H1 (cell line): ENCODE measurements at regions not wholly inside any gene's neighbourhood (a gene's known extent, or its start where the extent isn't known, plus 50 kb on each side); places are given as distances from the start of the nearest gene placed in this dataset.
A peak's percentile ranks its signal among the peaks of the same experiment; 100 is the strongest.

ENCODE experiments used
- CTCF ChIA-PET: fragments of 300-600 bp; sonication (Branson Sonifier 250); formaldehyde crosslinking; loops from one replicate; lab custom pipeline; 2021; ENCODE audit not compliant: partially characterized antibody; lab: Charles Lee
- POLR2A ChIA-PET: fragments of 300-600 bp; sonication (Branson Sonifier 250); formaldehyde crosslinking; loops from one replicate; lab custom pipeline; 2021; ENCODE audit warnings: inconsistent platforms; ENCODE audit not compliant: partially characterized antibody; lab: Charles Lee
- DNase-seq, 2 experiments: peaks; one replicate each; pipeline versions ENCODE4 v3.0.0 to v3.0.0-alpha.2; 2010 to 2022; ENCODE audit warnings: low spot score in 2 of 2, low read depth in 1 of 2, mixed read lengths in 1 of 2
- FAIRE-seq: peaks from 2 replicates; lab custom pipeline; 2011; peaks lifted over from hg19 to GRCh38; lab: Jason Lieb, UNC
- H2AFZ ChIP-seq: 2 replicates; pipeline ENCODE4 v1.8.1; 2012; ENCODE audit warnings: low read length, inconsistent platforms
- H2AK5ac ChIP-seq: 2 replicates; pipeline ENCODE4 v1.6.1; 2013; ENCODE audit warnings: low read depth, low read length
- H2BK120ac ChIP-seq: replicated peaks from 2 replicates; pipeline ENCODE3; 2013; ENCODE audit warnings: low read depth, low read length, inconsistent platforms
- H2BK12ac ChIP-seq: 2 replicates; pipeline ENCODE4 v1.6.1; 2013; ENCODE audit warnings: low read depth, low read length
- H2BK15ac ChIP-seq: 2 replicates; pipeline ENCODE4 v1.6.1; 2013; ENCODE audit warnings: low read length
- H2BK20ac ChIP-seq: 2 replicates; pipeline ENCODE4 v1.6.1; 2013; ENCODE audit warnings: low read length
- H2BK5ac ChIP-seq: 2 replicates; pipeline ENCODE4 v1.6.1; 2013; ENCODE audit warnings: low read depth, low read length
- H3K14ac ChIP-seq: 2 replicates; pipeline ENCODE4 v1.6.1; 2013; ENCODE audit warnings: inconsistent platforms; ENCODE audit not compliant: insufficient read length
- H3K18ac ChIP-seq: 2 replicates; pipeline ENCODE4 v1.6.1; 2013; ENCODE audit warnings: low read length; ENCODE audit errors: extremely low read depth
- H3K23ac ChIP-seq: 2 replicates; pipeline ENCODE4 v1.6.1; 2013; ENCODE audit warnings: inconsistent platforms; ENCODE audit not compliant: insufficient read length
- H3K23me2 ChIP-seq: 2 replicates; pipeline ENCODE4 v1.6.1; 2013; ENCODE audit warnings: low read depth, low read length
- H3K27ac ChIP-seq: 2 replicates; pipeline ENCODE4 v1.6.1; 2011; ENCODE audit warnings: low read depth, low read length, inconsistent platforms
- H3K27me3 ChIP-seq, 4 experiments: replicated peaks in 1 of 4; 1 replicate in 1 of 4; 2 replicates in 3 of 4; pipeline versions ENCODE4 v1.6.1 to v1.8.1; 2011 to 2013; ENCODE audit warnings: low read length in 3 of 4, mild to moderate bottlenecking in 3 of 4, inconsistent platforms in 2 of 4, mixed read lengths in 2 of 4, moderate library complexity in 1 of 4; ENCODE audit not compliant: control insufficient read depth in 3 of 4, insufficient read depth in 3 of 4; ENCODE audit errors: extremely low read depth in 1 of 4
- H3K36me3 ChIP-seq, 4 experiments: 2 replicates each; pipeline versions ENCODE4 v1.6.1 to v1.8.1; 2011 to 2013; ENCODE audit warnings: mild to moderate bottlenecking in 4 of 4, low read length in 3 of 4, moderate library complexity in 2 of 4, control low read depth in 1 of 4, inconsistent platforms in 1 of 4; ENCODE audit not compliant: insufficient read depth in 4 of 4, control insufficient read depth in 2 of 4
- H3K4ac ChIP-seq: replicated peaks from 2 replicates; pipeline ENCODE3; 2013; ENCODE audit warnings: low read length, low read depth, mixed read lengths, inconsistent platforms; ENCODE audit not compliant: insufficient read length
- H3K4me1 ChIP-seq, 4 experiments: replicated peaks in 1 of 4; 1 replicate in 1 of 4; 2 replicates in 3 of 4; pipeline versions ENCODE4 v1.6.1 to v1.8.1; 2011 to 2013; ENCODE audit warnings: low read length in 3 of 4, inconsistent platforms in 2 of 4, mixed read lengths in 1 of 4; ENCODE audit not compliant: insufficient read depth in 4 of 4, control insufficient read depth in 3 of 4
- H3K4me2 ChIP-seq, 2 experiments: 2 replicates each; pipeline versions ENCODE4 v1.6.1 to v1.8.1; 2011 to 2013; ENCODE audit warnings: low read depth in 2 of 2, low read length in 2 of 2, control low read depth in 1 of 2, inconsistent platforms in 1 of 2, mild to moderate bottlenecking in 1 of 2; ENCODE audit not compliant: insufficient read depth in 1 of 2
- H3K4me3 ChIP-seq, 4 experiments: fragments of 200-600, 300-600 bp in 1 of 4; sonication (generic), shearing (Covaris generic), sonication (Bioruptor Twin) in 1 of 4; 2 replicates each; pipeline versions ENCODE4 v1.5.1 to v1.8.1; 2011 to 2016; ENCODE audit warnings: low read length in 4 of 4, low read depth in 3 of 4, control low read depth in 2 of 4, inconsistent platforms in 2 of 4, mild to moderate bottlenecking in 2 of 4, mixed read lengths in 1 of 4, moderate library complexity in 1 of 4; ENCODE audit not compliant: insufficient read depth in 2 of 4; ENCODE audit errors: extremely low read depth in 1 of 4
- H3K56ac ChIP-seq: replicated peaks from 2 replicates; pipeline ENCODE3; 2013; ENCODE audit warnings: low read depth, mild to moderate bottlenecking, mixed read lengths, low read length, inconsistent platforms; ENCODE audit not compliant: insufficient read length
- H3K79me1 ChIP-seq: 2 replicates; pipeline ENCODE4 v1.6.1; 2013; ENCODE audit warnings: low read depth, low read length, control low read depth
- H3K79me2 ChIP-seq, 2 experiments: 2 replicates each; pipeline versions ENCODE4 v1.6.1 to v1.8.1; 2012 to 2013; ENCODE audit warnings: low read length in 2 of 2, mild to moderate bottlenecking in 2 of 2, inconsistent platforms in 1 of 2; ENCODE audit not compliant: insufficient read depth in 2 of 2, control insufficient read depth in 1 of 2
- H3K9ac ChIP-seq, 4 experiments: replicated peaks in 1 of 4; 1 replicate in 1 of 4; 2 replicates in 3 of 4; pipeline versions ENCODE4 v1.6.1 to v1.8.1; 2011 to 2013; ENCODE audit warnings: low read depth in 3 of 4, low read length in 3 of 4, control low read depth in 2 of 4, mild to moderate bottlenecking in 2 of 4, moderate library complexity in 2 of 4, inconsistent platforms in 1 of 4; ENCODE audit errors: extremely low read depth in 1 of 4
- H3K9me3 ChIP-seq, 2 experiments: 2 replicates each; pipeline versions ENCODE4 v1.6.1 to v1.8.1; 2012 to 2013; ENCODE audit warnings: mild to moderate bottlenecking in 2 of 2, moderate library complexity in 2 of 2, control low read depth in 1 of 2, inconsistent platforms in 1 of 2, low read depth in 1 of 2, low read length in 1 of 2, mixed read lengths in 1 of 2; ENCODE audit not compliant: insufficient read depth in 2 of 2
- H4K20me1 ChIP-seq, 2 experiments: replicated peaks in 1 of 2; 2 replicates each; pipeline versions ENCODE3 to v1.8.1; 2011 to 2013; ENCODE audit warnings: inconsistent platforms in 2 of 2, low read length in 2 of 2, mild to moderate bottlenecking in 1 of 2; ENCODE audit not compliant: insufficient read depth in 2 of 2, control insufficient read depth in 1 of 2
- H4K5ac ChIP-seq: 2 replicates; pipeline ENCODE4 v1.6.1; 2013; ENCODE audit warnings: low read length, low read depth, mixed read lengths, inconsistent platforms; ENCODE audit not compliant: insufficient read length
- H4K8ac ChIP-seq: 2 replicates; pipeline ENCODE4 v1.8.0; 2013; ENCODE audit warnings: mild to moderate bottlenecking, moderate library complexity, low read length, inconsistent platforms; ENCODE audit not compliant: insufficient read depth; ENCODE audit errors: extremely low read depth
- H4K91ac ChIP-seq: replicated peaks from 2 replicates; pipeline ENCODE3; 2013; ENCODE audit warnings: low read length, mixed read lengths, inconsistent platforms; ENCODE audit not compliant: insufficient read length
- ASH2L ChIP-seq: fragments of 200-600, 300-600 bp; sonication (generic); IDR thresholded peaks from one replicate; pipeline ENCODE4 v1.7.1; 2017; ENCODE audit warnings: low read length
- CHD1 ChIP-seq: IDR thresholded peaks from 2 replicates; pipeline ENCODE4 v1.6.1; 2012; ENCODE audit warnings: low read depth, low read length, improper control_type of control experiment
- EP300 ChIP-seq, 2 experiments: IDR thresholded peaks; 1 replicate in 1 of 2; 2 replicates in 1 of 2; pipeline ENCODE4 v1.6.1; 2011 to 2012; ENCODE audit warnings: low read depth in 2 of 2, low read length in 2 of 2, mild to moderate bottlenecking in 2 of 2, borderline replicate concordance in 1 of 2, inconsistent platforms in 1 of 2, moderate library complexity in 1 of 2
- TEAD4 ChIP-seq: IDR thresholded peaks from 2 replicates; pipeline ENCODE4 v1.6.1; 2012; ENCODE audit warnings: low read depth, low read length, inconsistent platforms, mixed read lengths
- WGBS, 2 experiments: shearing (Covaris generic) in 1 of 2; methylation state at CpG; one replicate each; pipeline versions ENCODE4 v1.1.6 to v1.1.7; 2013 to 2015; ENCODE audit warnings: low lambda C conversion rate in 2 of 2, mixed read lengths in 2 of 2, inconsistent platforms in 1 of 2, low coverage in 1 of 2, missing lambda C conversion rate in 1 of 2; ENCODE audit not compliant: insufficient replicate concordance in 2 of 2, insufficient coverage in 1 of 2, insufficient read length in 1 of 2; ENCODE audit errors: extremely low coverage in 1 of 2, missing lambda C conversion rate in 1 of 2; 5-methylcytosine and 5-hydroxymethylcytosine counted together
- TF ChIP-seq, protein P1 (sequence below), 3 experiments: IDR thresholded peaks; 1 replicate in 2 of 3; 2 replicates in 1 of 3; pipeline versions ENCODE4 v1.5.1 to v1.6.1; 2011; ENCODE audit warnings: low read length in 3 of 3, mild to moderate bottlenecking in 3 of 3, inconsistent platforms in 2 of 3, low read depth in 1 of 3, moderate library complexity in 1 of 3; ENCODE audit not compliant: insufficient read depth in 1 of 3; ENCODE audit errors: control extremely low read depth in 1 of 3

DNA sequence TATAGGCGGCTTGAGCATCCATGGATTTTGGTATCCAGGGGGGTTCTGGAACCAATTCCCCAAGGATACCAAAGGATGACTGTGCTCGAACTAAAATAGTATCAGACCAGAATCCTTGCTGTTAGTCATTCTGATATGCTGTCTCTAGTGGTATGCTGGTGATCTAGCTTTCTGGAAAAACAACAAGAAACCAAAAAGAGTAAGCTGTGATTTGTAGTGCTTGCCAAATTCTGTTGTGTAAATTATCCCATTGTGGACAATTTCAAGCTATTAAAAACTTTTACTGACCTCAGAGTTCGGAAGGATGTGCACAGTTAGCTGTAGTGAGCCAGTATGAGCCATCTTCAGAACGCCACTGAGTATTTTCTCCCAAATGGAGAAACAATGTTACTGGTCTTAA is 99.0 kb upstream of the FBN2 start:
- TF ChIP-seq ASH2L = no peak
- no peak for TF ChIP-seq TEAD4
- TF ChIP-seq CHD1 = no peak
- TF ChIP-seq, protein P1, sequence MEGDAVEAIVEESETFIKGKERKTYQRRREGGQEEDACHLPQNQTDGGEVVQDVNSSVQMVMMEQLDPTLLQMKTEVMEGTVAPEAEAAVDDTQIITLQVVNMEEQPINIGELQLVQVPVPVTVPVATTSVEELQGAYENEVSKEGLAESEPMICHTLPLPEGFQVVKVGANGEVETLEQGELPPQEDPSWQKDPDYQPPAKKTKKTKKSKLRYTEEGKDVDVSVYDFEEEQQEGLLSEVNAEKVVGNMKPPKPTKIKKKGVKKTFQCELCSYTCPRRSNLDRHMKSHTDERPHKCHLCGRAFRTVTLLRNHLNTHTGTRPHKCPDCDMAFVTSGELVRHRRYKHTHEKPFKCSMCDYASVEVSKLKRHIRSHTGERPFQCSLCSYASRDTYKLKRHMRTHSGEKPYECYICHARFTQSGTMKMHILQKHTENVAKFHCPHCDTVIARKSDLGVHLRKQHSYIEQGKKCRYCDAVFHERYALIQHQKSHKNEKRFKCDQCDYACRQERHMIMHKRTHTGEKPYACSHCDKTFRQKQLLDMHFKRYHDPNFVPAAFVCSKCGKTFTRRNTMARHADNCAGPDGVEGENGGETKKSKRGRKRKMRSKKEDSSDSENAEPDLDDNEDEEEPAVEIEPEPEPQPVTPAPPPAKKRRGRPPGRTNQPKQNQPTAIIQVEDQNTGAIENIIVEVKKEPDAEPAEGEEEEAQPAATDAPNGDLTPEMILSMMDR (IDR thresholded peaks at IDR 0.05; ENCODE audit: control extremely low read depth in 1 of 3, insufficient read depth in 1 of 3, low read depth in 1 of 3, low read length in 3 of 3) = no peak
- TF ChIP-seq EP300 (IDR thresholded peaks at IDR 0.05; ENCODE audit: borderline replicate concordance in 1 of 2, low read depth in 2 of 2, low read length in 2 of 2) = no peak
- Histone ChIP-seq H2AFZ (no peak overlapping the region), H3K18ac (no peak overlapping the region), H3K79me2 (no peaks in the 10 kb centered on the region), H3K23me2 (no peaks in the 10 kb centered on the region), H3K4ac (no peak overlapping the region), H4K8ac (no peak overlapping the region), H2BK15ac (no peak overlapping the region), H4K20me1 (no peaks in the 10 kb centered on the region), H2BK20ac (no peak overlapping the region), H3K27me3 (no peaks in the 10 kb centered on the region), H2BK12ac (no peak overlapping the region), H2BK120ac (no peak overlapping the region), H3K27ac (no peak overlapping the region), H3K9me3 (no peaks in the 10 kb centered on the region), H4K91ac (no peak overlapping the region), H3K56ac (no peak overlapping the region), H3K79me1 (no peaks in the 10 kb centered on the region), H2BK5ac (no peak overlapping the region), H4K5ac (no peak overlapping the region), H3K23ac (no peak overlapping the region), H3K4me1 (no peaks in the 10 kb centered on the region), H3K4me2 (no peak overlapping the region), H2AK5ac (no peak overlapping the region), H3K4me3 (no peak overlapping the region), H3K14ac (no peak overlapping the region), H3K9ac (no peak overlapping the region), H3K36me3 (no peaks in the 10 kb centered on the region)
- DNase-seq (no peak), FAIRE-seq (peak; percentile 19)
- 84% methylated on average over 4 of the region's 4 CpGs; no CpG with 5 or more reads in 1 of the 2 experiments for WGBS, 2 experiments
- CTCF ChIA-PET = interaction anchor here (0.7 to 1.3 kb wide), 2 partner anchors 11 to 225 kb away, joined by 3 read pairs; no protein-coding TSS in a partner anchor
- POLR2A ChIA-PET = no interaction called here
